Endometrium (tissue), 2 donors: ENCODE measurements at regions not wholly inside any gene's neighbourhood (a gene's known extent, or its start where the extent isn't known, plus 50 kb on each side); places are given as distances from the start of the nearest gene placed in this dataset.
"Not testable (repeated sequence)": the region's sequence is repeated elsewhere in the genome, so short reads cannot be mapped to it uniquely, and the experiment has no call there.

ENCODE experiments used
- FAIRE-seq: peaks from 2 replicates; lab custom pipeline; 2012; peaks lifted over from hg19 to GRCh38; lab: Jason Lieb, UNC
- donor health status: control.
- donor health status: control.

GRCh38 chr17:22310292-22310691, 618.0 kb downstream of the KCNJ18 start:
- FAIRE-seq, result not testable (repeated sequence)

DNA sequence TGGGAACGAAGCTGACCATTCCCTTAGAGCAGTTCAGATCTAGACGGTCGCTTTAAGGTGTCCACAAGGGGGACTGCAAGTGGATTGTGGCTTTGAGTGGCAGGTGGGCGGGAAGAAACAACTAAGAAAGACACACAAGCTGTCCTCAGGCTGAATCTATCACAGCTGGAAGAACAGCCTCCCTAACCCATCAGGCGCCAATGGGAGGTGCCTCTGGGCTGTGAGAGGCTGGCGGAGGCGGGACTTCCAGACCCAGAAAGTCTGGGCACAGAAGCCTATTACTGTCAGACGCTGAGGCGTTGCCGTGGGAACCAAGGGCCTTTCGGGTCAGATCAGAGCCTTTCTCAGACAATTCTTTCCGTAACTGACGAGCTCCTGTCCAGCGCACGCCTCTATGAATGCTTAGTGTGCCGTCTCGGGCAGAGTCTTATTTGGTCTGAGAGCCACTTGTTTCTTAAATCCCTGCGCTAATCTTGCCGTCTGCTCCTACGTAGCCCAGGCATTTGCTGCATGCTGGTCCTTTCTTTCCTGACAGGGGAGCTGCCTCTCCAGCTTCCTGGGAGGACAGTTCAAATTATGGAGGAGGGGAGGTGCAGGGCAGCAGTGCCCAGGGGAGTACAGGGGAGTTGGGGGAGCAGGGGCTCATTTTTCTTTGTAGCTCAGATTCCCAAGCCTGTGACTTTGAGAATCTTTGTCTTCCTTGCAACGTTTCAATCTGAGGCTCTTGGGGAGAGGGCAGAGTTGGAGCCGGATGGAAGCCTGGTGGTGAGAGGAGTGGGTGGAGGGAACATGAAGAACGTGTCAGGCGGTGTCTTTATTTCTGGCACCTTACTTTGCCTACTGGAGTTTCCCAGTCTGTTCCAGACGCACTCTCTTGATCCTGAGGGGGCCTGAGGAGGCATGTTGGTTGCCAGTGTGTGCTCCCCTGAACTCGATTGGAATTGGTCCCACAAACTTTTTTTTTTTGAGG, 618.7 kb downstream of the KCNJ18 start:
- FAIRE-seq, result no peak

- FAIRE-seq, result not testable (repeated sequence)
These were observed 628.7 kb downstream of the KCNJ18 start for GRCh38 chr17:22321001-22321400.

- not testable (repeated sequence) for FAIRE-seq
These were observed 630.7 kb downstream of the KCNJ18 start for GRCh38 chr17:22322893-22323550.

DNA sequence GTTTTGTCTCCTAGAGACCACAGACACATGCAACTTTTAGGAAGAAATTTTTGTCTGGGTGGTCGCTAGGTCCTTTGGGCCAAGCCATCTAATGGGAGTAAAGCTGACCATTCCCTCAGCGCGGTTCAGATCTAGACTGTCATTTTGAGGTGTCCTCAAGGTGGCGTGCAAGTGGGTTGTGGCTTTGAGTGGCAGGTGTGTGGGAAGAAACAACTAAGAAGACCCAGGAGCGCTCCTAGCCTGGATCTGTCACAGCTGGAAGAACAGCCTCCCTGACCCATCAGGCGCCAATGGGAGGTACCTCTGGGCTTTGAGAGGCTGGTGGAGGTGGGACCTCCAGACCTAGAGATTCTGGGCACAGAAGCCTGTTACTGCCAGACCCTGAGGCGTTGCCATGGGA, 645.1 kb downstream of the KCNJ18 start:
- no peak for FAIRE-seq

DNA sequence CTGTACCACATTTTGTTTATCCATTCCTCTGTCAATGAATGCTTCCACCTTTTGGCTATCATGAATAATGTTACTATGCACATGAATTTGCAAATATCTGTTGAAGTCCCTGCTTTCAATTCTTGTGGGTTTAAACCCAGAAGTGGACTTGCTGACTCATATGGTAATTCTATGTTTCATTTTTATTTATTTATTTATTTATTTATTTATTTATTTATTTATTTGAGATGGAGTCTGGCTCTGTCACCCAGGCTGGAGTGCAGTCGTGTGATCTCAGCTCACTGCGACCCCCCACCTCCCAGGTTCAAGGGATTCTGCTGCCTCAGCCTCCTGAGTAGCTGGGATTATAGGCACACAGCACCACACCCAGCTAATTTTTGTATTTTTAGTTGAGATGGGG, 664.3 kb downstream of the KCNJ18 start:
- FAIRE-seq, result peak; percentile 61

- not testable (repeated sequence) for FAIRE-seq
These were observed 678.7 kb downstream of the KCNJ18 start for GRCh38 chr17:22370988-22371387.

DNA sequence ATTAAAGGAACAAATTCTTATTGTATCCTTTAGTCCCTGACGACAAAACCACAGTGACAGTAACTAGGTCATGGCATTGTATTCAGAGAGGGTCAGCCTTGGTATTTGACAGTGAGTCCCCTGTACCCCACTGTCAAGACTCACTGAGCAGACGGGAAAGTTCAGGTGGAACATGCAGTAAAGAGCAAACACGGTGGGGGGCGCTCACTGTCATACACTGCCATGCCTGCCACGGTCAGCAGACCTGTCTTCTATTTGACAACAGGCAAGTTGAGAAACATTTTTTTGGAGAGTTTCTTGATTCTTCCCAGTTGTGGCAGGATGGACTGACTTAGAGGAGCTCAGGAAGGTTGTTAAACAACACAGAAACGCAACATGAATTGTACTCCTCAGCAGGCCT, 681.6 kb downstream of the KCNJ18 start:
- FAIRE-seq, result no peak

- no peak for FAIRE-seq
These were observed 682.4 kb downstream of the KCNJ18 start for GRCh38 chr17:22374741-22375140.

- FAIRE-seq, result not testable (repeated sequence)
These were observed 684.4 kb downstream of the KCNJ18 start for GRCh38 chr17:22376747-22377146.

GRCh38 chr17:22378748-22379147, 686.4 kb downstream of the KCNJ18 start:
- not testable (repeated sequence) for FAIRE-seq

DNA sequence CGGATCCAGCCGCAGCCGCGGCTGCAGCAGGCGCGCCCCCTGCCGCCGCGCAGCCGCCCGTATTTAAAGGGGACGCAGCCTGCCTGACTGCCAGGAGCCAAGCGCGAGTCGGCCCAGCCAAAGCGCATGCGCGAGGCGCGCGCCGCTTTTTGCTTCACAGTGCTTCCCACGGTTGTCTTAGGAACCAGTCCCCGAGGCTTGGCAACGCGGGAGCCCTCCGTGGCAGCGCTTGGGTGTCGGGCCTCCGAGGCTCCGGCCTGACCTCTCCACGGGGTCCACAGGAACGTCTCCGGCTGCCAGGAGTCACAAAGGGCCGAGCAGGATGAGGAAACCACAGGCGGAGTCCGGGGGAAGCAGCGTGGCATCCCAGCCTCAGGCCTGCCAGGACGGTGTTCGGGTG, 689.3 kb downstream of the KCNJ18 start:
- not testable (repeated sequence) for FAIRE-seq

DNA sequence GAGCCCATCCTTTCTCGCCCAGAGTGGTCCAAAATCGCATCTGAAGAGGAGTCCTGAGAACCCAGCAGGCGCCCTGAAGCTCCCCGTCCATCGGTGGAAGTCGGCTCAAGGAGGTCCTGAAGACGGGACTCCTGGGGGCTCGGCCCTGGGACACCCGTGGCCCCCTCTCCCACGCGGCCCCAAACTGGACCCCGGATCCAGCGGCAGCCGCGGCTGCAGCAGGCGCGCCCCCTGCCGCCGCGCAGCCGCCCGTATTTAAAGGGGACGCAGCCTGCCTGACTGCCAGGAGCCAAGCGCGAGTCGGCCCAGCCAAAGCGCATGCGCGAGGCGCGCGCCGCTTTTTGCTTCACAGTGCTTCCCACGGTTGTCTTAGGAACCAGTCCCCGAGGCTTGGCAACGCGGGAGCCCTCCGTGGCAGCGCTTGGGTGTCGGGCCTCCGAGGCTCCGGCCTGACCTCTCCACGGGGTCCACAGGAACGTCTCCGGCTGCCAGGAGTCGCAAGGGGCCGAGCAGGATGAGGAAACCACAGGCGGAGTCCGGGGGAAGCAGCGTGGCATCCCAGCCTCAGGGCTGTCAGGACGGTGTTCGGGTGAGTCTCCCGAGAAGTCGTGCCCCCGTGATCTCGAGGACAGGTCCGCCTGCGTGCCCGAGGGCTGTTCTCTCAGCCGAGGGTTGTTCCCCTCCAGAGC, 691.6 kb downstream of the KCNJ18 start:
- not testable (repeated sequence) for FAIRE-seq

- not testable (repeated sequence) for FAIRE-seq
These were observed 692.1 kb downstream of the KCNJ18 start for GRCh38 chr17:22384461-22384800.

GRCh38 chr17:22398446-22398845, 706.1 kb downstream of the KCNJ18 start:
- FAIRE-seq, result not testable (repeated sequence)

DNA sequence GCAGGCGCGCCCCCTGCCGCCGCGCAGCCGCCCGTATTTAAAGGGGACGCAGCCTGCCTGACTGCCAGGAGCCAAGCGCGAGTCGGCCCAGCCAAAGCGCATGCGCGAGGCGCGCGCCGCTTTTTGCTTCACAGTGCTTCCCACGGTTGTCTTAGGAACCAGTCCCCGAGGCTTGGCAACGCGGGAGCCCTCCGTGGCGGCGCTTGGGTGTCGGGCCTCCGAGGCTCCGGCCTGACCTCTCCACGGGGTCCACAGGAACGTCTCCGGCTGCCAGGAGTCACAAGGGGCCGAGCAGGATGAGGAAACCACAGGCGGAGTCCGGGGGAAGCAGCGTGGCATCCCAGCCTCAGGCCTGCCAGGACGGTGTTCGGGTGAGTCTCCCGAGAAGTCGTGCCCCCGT, 706.7 kb downstream of the KCNJ18 start:
- not testable (repeated sequence) for FAIRE-seq

DNA sequence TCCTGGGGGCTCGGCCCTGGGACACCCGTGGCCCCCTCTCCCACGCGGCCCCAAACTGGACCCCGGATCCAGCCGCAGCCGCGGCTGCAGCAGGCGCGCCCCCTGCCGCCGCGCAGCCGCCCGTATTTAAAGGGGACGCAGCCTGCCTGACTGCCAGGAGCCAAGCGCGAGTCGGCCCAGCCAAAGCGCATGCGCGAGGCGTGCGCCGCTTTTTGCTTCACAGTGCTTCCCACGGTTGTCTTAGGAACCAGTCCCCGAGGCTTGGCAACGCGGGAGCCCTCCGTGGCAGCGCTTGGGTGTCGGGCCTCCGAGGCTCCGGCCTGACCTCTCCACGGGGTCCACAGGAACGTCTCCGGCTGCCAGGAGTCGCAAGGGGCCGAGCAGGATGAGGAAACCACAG, 712.8 kb downstream of the KCNJ18 start:
- not testable (repeated sequence) for FAIRE-seq

DNA sequence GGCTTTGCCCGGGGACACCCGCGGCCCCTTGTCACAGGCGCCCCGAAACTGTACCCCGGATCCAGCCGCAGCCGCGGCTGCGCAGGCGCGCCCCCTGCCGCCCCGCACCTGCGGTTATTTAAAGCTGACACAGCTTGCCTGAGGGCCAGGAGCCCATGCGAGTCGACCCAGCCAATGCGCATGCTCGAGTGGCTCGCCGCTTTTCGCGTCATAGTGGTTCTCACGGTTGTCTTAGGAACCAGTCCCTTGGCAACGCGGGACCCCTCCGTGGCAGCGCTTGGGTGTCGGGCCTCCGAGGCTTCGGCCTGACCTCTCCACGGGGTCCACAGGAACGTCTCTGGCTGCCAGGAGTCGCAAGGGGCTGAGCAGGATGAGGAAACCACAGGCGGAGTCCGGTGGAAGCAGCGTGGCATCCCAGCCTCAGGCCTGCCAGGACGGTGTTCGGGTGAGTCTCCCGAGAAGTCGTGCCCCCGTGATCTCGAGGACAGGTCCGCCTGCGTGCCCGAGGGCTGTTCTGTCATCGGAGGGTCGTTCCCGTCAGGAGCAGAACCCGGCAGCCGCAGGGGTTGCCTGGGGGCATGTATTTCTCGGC, 716.9 kb downstream of the KCNJ18 start:
- no peak for FAIRE-seq

DNA sequence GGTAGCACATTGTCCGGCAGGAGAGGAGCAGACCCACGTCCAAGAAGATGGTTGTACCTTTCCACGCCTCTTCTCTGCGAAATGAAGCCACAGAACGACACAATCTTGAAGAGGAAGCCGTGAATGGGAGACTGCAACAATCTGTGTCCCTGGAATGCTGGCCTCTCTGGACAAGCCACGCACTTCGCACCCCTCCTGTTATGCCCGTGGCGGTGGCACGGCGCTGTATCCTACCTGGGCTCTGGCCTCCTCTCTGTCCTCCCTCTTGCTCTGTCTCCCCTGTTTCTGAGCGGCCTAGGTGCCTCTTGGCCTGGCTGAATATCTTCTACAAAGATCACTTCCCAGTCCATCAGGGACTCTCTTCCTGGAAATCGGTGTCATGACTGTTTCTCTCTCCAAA, 717.8 kb downstream of the KCNJ18 start:
- FAIRE-seq, result no peak

DNA sequence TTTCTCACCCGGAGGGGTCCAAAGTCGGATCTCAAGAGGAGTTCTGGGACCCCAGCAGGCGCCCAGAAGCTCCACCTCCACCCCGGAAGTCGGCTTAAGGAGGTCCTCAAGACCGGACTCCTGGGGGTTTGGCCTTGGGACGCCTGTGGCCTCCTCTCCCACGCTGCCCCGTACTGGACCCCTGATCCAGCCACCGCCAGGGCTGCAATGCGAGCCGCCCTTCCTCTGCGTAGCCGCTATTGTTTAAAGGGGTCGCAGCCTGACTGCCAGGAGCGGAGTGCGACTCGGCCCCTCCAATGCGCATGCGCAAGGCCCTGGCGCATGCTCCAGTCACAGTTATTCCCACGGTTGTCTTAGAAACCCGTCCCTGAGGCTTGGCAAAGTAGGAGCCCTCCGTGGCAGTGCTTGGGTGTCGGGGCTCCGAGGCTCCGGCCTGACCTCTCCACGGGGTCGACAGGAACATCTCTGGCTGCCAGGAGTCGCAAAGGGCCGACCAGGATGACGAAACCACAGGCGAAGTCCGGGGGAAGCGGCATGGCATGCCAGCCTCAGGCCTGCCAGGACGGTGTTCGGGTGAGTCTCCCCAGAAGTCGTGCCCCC, 719.0 kb downstream of the KCNJ18 start:
- FAIRE-seq, result no peak

GRCh38 chr17:22435231-22435974, 743.1 kb downstream of the KCNJ18 start:
- no peak for FAIRE-seq
